ENCODE measurements at regions not wholly inside any gene's neighbourhood (a gene's known extent, or its start where the extent isn't known, plus 50 kb on each side); places are given as distances from the start of the nearest gene placed in this dataset.

- DNase-seq (ENCODE audit: low spot score) = no peak
- in situ Hi-C loops (cut with MboI; ENCODE audit: low sequenced_read_pairs, unreplicated experiment) = no loop called here
- TF ChIP-seq CTCF (IDR thresholded peaks at IDR 0.05; ENCODE audit: borderline replicate concordance, control extremely low read depth, extremely low read depth, insufficient read depth, missing control alignments) = no peak
These were observed 615.7 kb downstream of the TBL1XR1 start for GRCh38 chr3:176581589-176581988.

GRCh38 chr3:176579711-176580185 is 617.5 kb downstream of the TBL1XR1 start:
- in situ Hi-C loops (cut with MboI; ENCODE audit: low sequenced_read_pairs, unreplicated experiment) = no loop called here
- no peak for DNase-seq (ENCODE audit: low spot score)
- no peak for TF ChIP-seq CTCF (IDR thresholded peaks at IDR 0.05; ENCODE audit: borderline replicate concordance, control extremely low read depth, extremely low read depth, insufficient read depth, missing control alignments)

GRCh38 chr3:176578316-176578715 is 619.0 kb downstream of the TBL1XR1 start:
- DNase-seq (ENCODE audit: low spot score) = no peak
- TF ChIP-seq CTCF (IDR thresholded peaks at IDR 0.05; ENCODE audit: borderline replicate concordance, control extremely low read depth, extremely low read depth, insufficient read depth, missing control alignments) = no peak
- in situ Hi-C loops (cut with MboI; ENCODE audit: low sequenced_read_pairs, unreplicated experiment) = no loop called here

GRCh38 chr3:176577447-176577846 is 619.8 kb downstream of the TBL1XR1 start:
- TF ChIP-seq CTCF (IDR thresholded peaks at IDR 0.05; ENCODE audit: borderline replicate concordance, control extremely low read depth, extremely low read depth, insufficient read depth, missing control alignments) = no peak
- in situ Hi-C loops (cut with MboI; ENCODE audit: low sequenced_read_pairs, unreplicated experiment) = no loop called here
- DNase-seq (ENCODE audit: low spot score) = no peak

- no peak for TF ChIP-seq CTCF (IDR thresholded peaks at IDR 0.05; ENCODE audit: borderline replicate concordance, control extremely low read depth, extremely low read depth, insufficient read depth, missing control alignments)
- DNase-seq (ENCODE audit: low spot score) = no peak
- in situ Hi-C loops (cut with MboI; ENCODE audit: low sequenced_read_pairs, unreplicated experiment) = no loop called here
These were observed 622.5 kb downstream of the TBL1XR1 start for GRCh38 chr3:176574786-176575185.

GRCh38 chr3:176571926-176572325 is 625.4 kb downstream of the TBL1XR1 start:
- no peak for TF ChIP-seq CTCF (IDR thresholded peaks at IDR 0.05; ENCODE audit: borderline replicate concordance, control extremely low read depth, extremely low read depth, insufficient read depth, missing control alignments)
- in situ Hi-C loops (cut with MboI; ENCODE audit: low sequenced_read_pairs, unreplicated experiment) = no loop called here

GRCh38 chr3:176570992-176571391 is 626.3 kb downstream of the TBL1XR1 start:
- DNase-seq (ENCODE audit: low spot score) = no peak
- in situ Hi-C loops (cut with MboI; ENCODE audit: low sequenced_read_pairs, unreplicated experiment) = no loop called here
- no peak for TF ChIP-seq CTCF (IDR thresholded peaks at IDR 0.05; ENCODE audit: borderline replicate concordance, control extremely low read depth, extremely low read depth, insufficient read depth, missing control alignments)

More at GRCh38 chr3:176571926-176572325, 625.4 kb downstream of the TBL1XR1 start:
- no peak for DNase-seq (ENCODE audit: low spot score)

Data from GM13976 (cell line).